DND-41 (cell line): ENCODE measurements at regions not wholly inside any gene's neighbourhood (a gene's known extent, or its start where the extent isn't known, plus 50 kb on each side); places are given as distances from the start of the nearest gene placed in this dataset.

Experiments used
- CTCF ChIP-seq: IDR thresholded peaks from 2 replicates; pipeline ENCODE4 v1.5.1; 2012; ENCODE audit warnings: borderline replicate concordance, low read length, moderate library complexity, mild to moderate bottlenecking; ENCODE audit not compliant: poor library complexity, severe bottlenecking; ENCODE audit errors: extremely low read depth
- EZH2 ChIP-seq: IDR thresholded peaks from 3 replicates; pipeline ENCODE4 v1.6.1; 2012; ENCODE audit warnings: borderline replicate concordance, low read depth, mild to moderate bottlenecking, moderate library complexity, low read length, inconsistent platforms; ENCODE audit not compliant: severe bottlenecking

DNA sequence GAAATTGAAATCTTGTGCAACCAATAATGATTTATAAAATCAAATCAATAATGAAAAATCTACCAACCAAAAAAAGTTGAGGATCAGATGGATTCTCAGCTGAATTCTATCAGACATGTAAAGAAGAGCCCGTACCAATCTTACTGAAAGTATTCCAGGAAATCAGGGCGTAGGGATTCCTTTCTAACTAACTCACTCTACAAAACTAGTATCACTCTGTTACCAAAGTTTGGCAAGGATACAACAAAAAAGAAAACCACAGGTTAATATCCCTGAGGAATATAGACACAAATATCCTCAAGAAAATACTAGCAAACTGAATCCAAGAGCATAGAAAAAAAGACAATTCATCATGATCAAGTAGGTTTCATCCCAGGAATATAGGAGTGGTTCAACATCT lies 52.8 kb upstream of the ADGRL4 start:
- TF ChIP-seq CTCF (no peak), EZH2 (no peak)
